ENCODE measurements at regions not wholly inside any gene's neighbourhood (a gene's known extent, or its start where the extent isn't known, plus 50 kb on each side); places are given as distances from the start of the nearest gene placed in this dataset.

- H3F3A ChIP-seq (ENCODE audit: insufficient read depth, low read depth), result no peaks in the 10 kb centered on the region
- no peak for TF ChIP-seq CTCF (conservative IDR thresholded peaks at IDR 0.05)
- TF ChIP-seq EZH2 (IDR thresholded peaks at IDR 0.05; ENCODE audit: low read depth), result no peak
- H3K9me2 ChIP-seq (ENCODE audit: insufficient read depth), result no peaks in the 10 kb centered on the region
- intact Hi-C loops (cut with micrococcal nuclease; ENCODE audit: unreplicated experiment), result no loop called here
- H3K27me3 ChIP-seq (ENCODE audit: insufficient read depth, low read depth), result no peaks in the 10 kb centered on the region
- no peaks in the 10 kb centered on the region for H3K9me3 ChIP-seq (ENCODE audit: insufficient read depth, low read depth)
- no TSS peak for BruUV-seq (replicated peaks)
- no peak overlapping the region for H3K27ac ChIP-seq
- no peaks in the 10 kb centered on the region for H3K36me3 ChIP-seq (ENCODE audit: low read depth)
- CTCF ChIA-PET, result no interaction called here
- H3K4me2 ChIP-seq, result no peak overlapping the region
- POLR2A ChIA-PET (ENCODE audit: unreplicated experiment), result interaction anchor here (0.6 kb wide), 1 partner anchor 9 kb away, joined by 3 read pairs; no protein-coding TSS in a partner anchor
- no peaks in the 10 kb centered on the region for H4K20me1 ChIP-seq (ENCODE audit: insufficient read depth)
- DNase-seq, result no peak
- no peaks in the 10 kb centered on the region; the same call in 1 of the 2 replicates for H3K4me1 ChIP-seq (replicated peaks; ENCODE audit: insufficient read depth)
- H3K79me2 ChIP-seq (ENCODE audit: low read depth), result no peaks in the 10 kb centered on the region
- H2AFZ ChIP-seq, result no peak overlapping the region
- no peak overlapping the region for H3K4me3 ChIP-seq
These were observed 475.9 kb downstream of the SLC16A7 start for GRCh38 chr12:60071759-60072191.

GRCh38 chr12:60072911-60073310, 477.1 kb downstream of the SLC16A7 start:
- no peaks in the 10 kb centered on the region for H3F3A ChIP-seq (ENCODE audit: insufficient read depth, low read depth)
- no peak overlapping the region for H3K4me3 ChIP-seq
- no peak for TF ChIP-seq EZH2 (IDR thresholded peaks at IDR 0.05; ENCODE audit: low read depth)
- TF ChIP-seq CTCF (conservative IDR thresholded peaks at IDR 0.05), result no peak
- POLR2A ChIA-PET (ENCODE audit: unreplicated experiment), result no interaction called here
- no peaks in the 10 kb centered on the region for H3K79me2 ChIP-seq (ENCODE audit: low read depth)
- H3K4me2 ChIP-seq, result no peak overlapping the region
- DNase-seq, result no peak
- BruUV-seq (replicated peaks), result no TSS peak
- H3K9me3 ChIP-seq (ENCODE audit: insufficient read depth, low read depth), result no peaks in the 10 kb centered on the region
- H3K36me3 ChIP-seq (ENCODE audit: low read depth), result no peaks in the 10 kb centered on the region
- H3K27me3 ChIP-seq (ENCODE audit: insufficient read depth, low read depth), result no peaks in the 10 kb centered on the region
- H2AFZ ChIP-seq, result no peak overlapping the region
- intact Hi-C loops (cut with micrococcal nuclease; ENCODE audit: unreplicated experiment), result no loop called here
- CTCF ChIA-PET, result no interaction called here
- no peaks in the 10 kb centered on the region; the same call in 1 of the 2 replicates for H3K4me1 ChIP-seq (replicated peaks; ENCODE audit: insufficient read depth)
- H3K9me2 ChIP-seq (ENCODE audit: insufficient read depth), result no peaks in the 10 kb centered on the region
- no peaks in the 10 kb centered on the region for H4K20me1 ChIP-seq (ENCODE audit: insufficient read depth)
- no peak overlapping the region for H3K27ac ChIP-seq

DNA sequence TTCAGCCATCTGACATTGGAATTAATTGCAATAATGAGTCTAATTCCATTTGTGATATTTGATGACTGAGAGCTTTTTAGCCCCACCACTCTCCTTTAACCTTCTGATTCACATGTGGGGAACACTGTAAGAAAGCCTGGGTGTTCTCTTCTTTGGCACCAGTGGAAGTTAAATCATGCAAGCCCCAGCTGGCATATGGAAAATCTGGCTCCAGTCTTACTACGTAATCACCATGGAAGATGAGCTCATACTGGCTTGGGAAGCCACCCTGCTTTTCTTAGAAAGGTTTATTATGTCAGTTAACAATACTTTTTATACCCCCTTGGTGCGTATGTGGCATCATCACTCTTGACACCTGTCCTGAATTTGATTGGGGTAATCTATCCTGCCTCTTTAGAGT, 479.3 kb downstream of the SLC16A7 start:
- CTCF ChIA-PET, result no interaction called here
- TF ChIP-seq CTCF (conservative IDR thresholded peaks at IDR 0.05) (no peak), EZH2 (IDR thresholded peaks at IDR 0.05; ENCODE audit: low read depth) (no peak)
- no peaks in the 10 kb centered on the region for H3K9me2 ChIP-seq (ENCODE audit: insufficient read depth)
- POLR2A ChIA-PET (ENCODE audit: unreplicated experiment), result no interaction called here
- no peaks in the 10 kb centered on the region for H4K20me1 ChIP-seq (ENCODE audit: insufficient read depth)
- no peaks in the 10 kb centered on the region for H3K27me3 ChIP-seq (ENCODE audit: insufficient read depth, low read depth)
- no peak overlapping the region for H3K4me2 ChIP-seq
- H3F3A ChIP-seq (ENCODE audit: insufficient read depth, low read depth), result no peaks in the 10 kb centered on the region
- no peaks in the 10 kb centered on the region for H3K79me2 ChIP-seq (ENCODE audit: low read depth)
- intact Hi-C loops (cut with micrococcal nuclease; ENCODE audit: unreplicated experiment), result no loop called here
- no TSS peak for BruUV-seq (replicated peaks)
- no peak overlapping the region for H2AFZ ChIP-seq
- no peak for DNase-seq
- no peaks in the 10 kb centered on the region; the same call in 1 of the 2 replicates for H3K4me1 ChIP-seq (replicated peaks; ENCODE audit: insufficient read depth)
- no peaks in the 10 kb centered on the region for H3K36me3 ChIP-seq (ENCODE audit: low read depth)
- no peak overlapping the region for H3K27ac ChIP-seq
- no peaks in the 10 kb centered on the region for H3K9me3 ChIP-seq (ENCODE audit: insufficient read depth, low read depth)
- no peak overlapping the region for H3K4me3 ChIP-seq
